DMS 273 treated with DMSO at 0.1 percent for 48 hours (cell line): ENCODE measurements at regions not wholly inside any gene's neighbourhood (a gene's known extent, or its start where the extent isn't known, plus 50 kb on each side); places are given as distances from the start of the nearest gene placed in this dataset.

Source experiments
- DNase-seq: peaks from one replicate; lab custom pipeline; 2025; lab: John Stamatoyannopoulos, UW

DNA sequence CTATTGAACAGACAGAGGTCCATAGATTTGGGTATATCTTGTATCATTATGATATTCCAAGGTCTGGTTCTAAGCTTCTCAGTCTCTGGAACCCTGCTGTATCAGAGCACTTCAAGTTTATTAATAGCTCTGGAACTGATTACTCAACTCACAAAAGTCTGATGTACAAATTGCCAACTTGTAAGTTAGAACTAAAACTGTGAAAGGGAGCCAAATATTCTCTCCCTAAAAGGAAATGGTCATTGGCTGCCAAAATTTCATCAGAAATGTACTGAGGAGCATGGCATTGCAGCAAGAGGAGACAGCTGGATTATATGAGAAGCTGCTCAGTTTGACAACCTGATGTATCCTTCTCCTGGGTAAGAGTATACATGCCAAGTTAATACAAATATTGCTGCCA, 828.8 kb upstream of the SEL1L start:
- no peak for DNase-seq

- DNase-seq = no peak
These were observed 831.8 kb upstream of the SEL1L start for GRCh38 chr14:82365471-82365870.

GRCh38 chr14:82366803-82367202, 833.1 kb upstream of the SEL1L start:
- no peak for DNase-seq

- DNase-seq = no peak
These were observed 845.6 kb upstream of the SEL1L start for GRCh38 chr14:82379291-82379690.

GRCh38 chr14:82385048-82385447, 851.4 kb upstream of the SEL1L start:
- no peak for DNase-seq

DNA sequence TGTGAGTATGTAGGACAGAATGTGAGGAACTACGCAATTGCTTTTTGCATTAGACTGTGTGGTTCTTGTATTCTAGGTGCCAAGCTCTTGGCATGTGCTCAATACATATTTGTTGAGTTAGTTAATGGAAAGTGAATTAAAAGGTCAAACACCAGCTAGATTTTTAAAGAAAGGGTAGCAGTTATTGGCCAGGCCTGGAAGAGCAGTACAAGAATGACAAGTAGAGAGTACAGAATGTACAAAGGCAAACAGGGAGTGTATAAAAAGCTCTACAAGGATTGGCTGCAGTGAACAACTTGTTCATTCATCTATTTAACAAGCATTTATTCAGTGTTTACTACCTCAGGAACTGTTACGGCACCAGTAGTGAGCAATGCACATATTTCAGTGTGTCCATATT, 854.0 kb upstream of the SEL1L start:
- DNase-seq = no peak

DNA sequence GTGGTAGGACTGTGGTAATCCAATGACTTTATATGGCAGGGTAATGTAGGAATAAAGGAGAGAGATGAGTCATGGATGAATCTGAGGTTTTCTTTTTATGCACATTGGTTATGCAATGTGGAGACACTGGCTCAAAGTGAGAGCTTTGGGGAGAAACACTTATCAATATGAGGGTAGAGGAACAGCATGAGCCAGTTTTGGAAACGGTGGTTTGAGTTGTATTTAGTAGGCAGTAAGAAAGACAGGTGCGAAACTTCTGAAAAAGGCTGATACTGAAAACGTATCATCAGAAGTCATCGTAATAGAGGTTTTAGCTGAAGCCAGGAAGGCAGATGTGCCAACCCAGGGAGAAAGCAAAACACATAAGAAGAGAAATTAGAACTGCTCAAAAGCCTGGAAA, 854.8 kb upstream of the SEL1L start:
- no peak for DNase-seq

DNA sequence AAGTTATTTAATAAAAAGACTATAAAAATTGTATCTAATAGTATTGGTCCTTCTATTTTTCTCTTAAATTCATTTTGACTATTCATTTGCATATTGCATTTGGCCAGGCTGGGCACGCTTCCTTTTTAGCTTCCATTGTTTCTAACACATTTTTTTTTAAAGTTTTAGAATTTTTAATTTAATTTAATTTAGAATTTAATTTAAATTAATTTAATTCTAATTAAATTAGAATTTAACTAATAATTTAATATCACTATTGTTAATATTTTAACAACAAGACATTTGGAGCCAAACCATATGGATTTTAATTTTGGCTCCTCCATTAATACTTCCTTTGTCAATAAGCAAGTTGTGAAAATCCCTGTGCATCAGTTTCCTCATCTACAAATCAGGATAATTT, 856.9 kb upstream of the SEL1L start:
- no peak for DNase-seq

GRCh38 chr14:82394916-82395315, 861.3 kb upstream of the SEL1L start:
- DNase-seq = no peak

- DNase-seq = no peak
These were observed 864.6 kb upstream of the SEL1L start for GRCh38 chr14:82398256-82398655.

- DNase-seq = no peak
These were observed 870.3 kb upstream of the SEL1L start for GRCh38 chr14:82403987-82404386.

DNA sequence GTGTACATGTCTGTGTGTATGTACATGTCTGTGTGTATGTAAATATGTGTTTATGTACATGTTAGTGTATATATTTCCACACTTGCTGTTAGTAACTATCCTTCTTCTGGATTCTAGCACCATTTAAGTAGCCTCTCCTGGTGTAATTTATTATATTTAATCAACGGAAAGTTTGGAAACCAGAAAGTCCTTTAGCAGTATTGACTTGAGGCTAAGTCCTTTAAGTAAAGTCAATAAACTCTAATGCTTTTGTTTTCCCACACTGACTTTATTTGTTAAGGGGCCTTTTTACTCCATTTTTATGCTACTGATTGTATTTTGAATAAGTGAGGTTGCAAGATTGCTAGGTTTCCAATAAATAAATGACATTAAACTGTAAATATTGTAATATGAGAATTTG, 876.4 kb upstream of the SEL1L start:
- DNase-seq = no peak

GRCh38 chr14:82411298-82411697, 877.6 kb upstream of the SEL1L start:
- no peak for DNase-seq

GRCh38 chr14:82412545-82412944, 878.9 kb upstream of the SEL1L start:
- no peak for DNase-seq

GRCh38 chr14:82414853-82415539, 881.3 kb upstream of the SEL1L start:
- no peak for DNase-seq

DNA sequence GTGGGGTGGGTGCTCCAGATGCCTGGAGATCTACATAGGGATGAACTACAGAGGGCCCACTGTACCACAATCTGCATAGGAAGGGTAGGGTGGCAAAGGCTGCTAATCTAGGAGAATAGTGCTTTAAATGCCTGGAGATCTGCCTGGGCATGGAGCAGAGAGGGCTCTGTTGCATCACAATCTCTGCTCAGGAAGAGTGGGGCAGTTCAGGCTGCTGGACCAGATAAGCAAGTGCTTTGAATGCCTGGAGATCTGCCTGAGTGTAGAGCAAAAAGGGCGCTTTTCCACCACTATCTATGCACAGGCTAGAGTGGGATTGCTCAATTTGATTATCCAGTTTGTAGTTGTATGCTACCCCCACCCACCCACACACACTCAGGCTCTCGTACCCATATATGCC, 886.3 kb upstream of the SEL1L start:
- no peak for DNase-seq

GRCh38 chr14:82420871-82421270, 887.2 kb upstream of the SEL1L start:
- no peak for DNase-seq

GRCh38 chr14:82421286-82421685, 887.6 kb upstream of the SEL1L start:
- no peak for DNase-seq

- no peak for DNase-seq
These were observed 888.6 kb upstream of the SEL1L start for GRCh38 chr14:82422230-82422629.

DNA sequence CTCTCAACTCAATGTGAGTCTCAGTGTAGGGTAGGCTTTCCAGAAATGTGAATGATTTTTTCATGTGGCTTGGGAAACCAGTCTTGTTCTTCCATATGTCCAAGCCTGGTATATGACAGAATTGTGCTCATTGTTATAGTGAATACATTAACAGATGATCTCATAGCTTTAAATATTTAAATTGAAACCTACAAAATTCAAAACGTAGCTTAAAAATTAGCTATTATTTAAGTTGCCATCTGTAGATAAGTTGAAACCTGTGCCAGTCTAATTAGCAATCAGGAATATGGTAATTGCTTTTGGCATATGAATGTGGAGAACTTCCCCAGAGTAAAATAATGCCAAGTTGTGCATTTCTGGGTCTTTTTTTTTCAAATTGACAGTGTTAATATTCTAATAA, 891.6 kb upstream of the SEL1L start:
- no peak for DNase-seq

GRCh38 chr14:82431031-82431430, 897.4 kb upstream of the SEL1L start:
- no peak for DNase-seq

- no peak for DNase-seq
These were observed 898.9 kb upstream of the SEL1L start for GRCh38 chr14:82432301-82433105.

DNA sequence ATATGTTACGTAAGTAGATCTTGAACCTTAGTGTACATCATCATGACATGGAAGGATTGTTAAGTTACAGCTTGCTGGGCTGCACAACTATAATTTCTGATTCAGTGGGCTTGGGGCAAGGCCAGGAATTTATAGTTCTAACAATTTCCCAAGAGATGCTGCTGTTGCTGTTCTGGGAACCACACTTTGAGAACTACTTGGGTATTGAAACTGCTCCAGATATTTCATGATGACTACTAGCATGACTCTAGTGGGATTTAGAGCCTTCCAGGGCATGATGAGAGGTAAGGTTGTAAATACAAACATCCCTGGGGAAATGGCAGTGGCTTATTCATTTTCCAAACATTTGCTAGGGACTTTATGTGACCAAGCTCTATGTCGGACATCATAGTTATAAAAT, 904.8 kb upstream of the SEL1L start:
- DNase-seq = no peak

- no peak for DNase-seq
These were observed 907.6 kb upstream of the SEL1L start for GRCh38 chr14:82441270-82441669.
